GM23248 (cell line): ENCODE measurements at regions not wholly inside any gene's neighbourhood (a gene's known extent, or its start where the extent isn't known, plus 50 kb on each side); places are given as distances from the start of the nearest gene placed in this dataset.

Experiments used
- DNase-seq: peaks from one replicate; pipeline ENCODE4 v3.0.0-alpha.2; 2015
- H2AFZ ChIP-seq: fragments of 200-600 bp; sonication (generic); 2 replicates; pipeline ENCODE4 v1.6.1; 2016; ENCODE audit warnings: antibody characterized with exemption
- H3F3A ChIP-seq: fragments of 200-600 bp; sonication (generic); 2 replicates; pipeline ENCODE4 v1.6.1; 2016; ENCODE audit warnings: mild to moderate bottlenecking, antibody characterized with exemption, mixed run types; ENCODE audit not compliant: insufficient read depth
- H3K27ac ChIP-seq: fragments of 200-600 bp; sonication (generic); 2 replicates; pipeline ENCODE4 v1.5.1; 2016; ENCODE audit warnings: mild to moderate bottlenecking
- H3K27me3 ChIP-seq: fragments of 200-600 bp; sonication (generic); replicated peaks from 2 replicates; pipeline ENCODE4 v1.6.1; 2016; ENCODE audit warnings: mild to moderate bottlenecking; ENCODE audit not compliant: insufficient read depth
- H3K36me3 ChIP-seq: fragments of 200-600 bp; sonication (generic); 2 replicates; pipeline ENCODE4 v1.6.1; 2016; ENCODE audit warnings: low read depth, mild to moderate bottlenecking
- H3K4me1 ChIP-seq: fragments of 200-600 bp; sonication (generic); 2 replicates; pipeline ENCODE4 v1.6.1; 2016; ENCODE audit warnings: mild to moderate bottlenecking; ENCODE audit not compliant: insufficient read depth
- H3K4me2 ChIP-seq: fragments of 200-600 bp; sonication (generic); one replicate; pipeline ENCODE4 v1.6.1; 2016; ENCODE audit warnings: mild to moderate bottlenecking; ENCODE audit not compliant: unreplicated experiment
- H3K4me3 ChIP-seq: fragments of 200-600 bp; sonication (generic); 2 replicates; pipeline ENCODE4 v1.5.1; 2016; ENCODE audit warnings: mild to moderate bottlenecking
- H3K79me2 ChIP-seq: fragments of 200-600 bp; sonication (generic); 2 replicates; pipeline ENCODE4 v1.6.1; 2016; ENCODE audit warnings: mild to moderate bottlenecking; ENCODE audit not compliant: insufficient read depth
- H3K9ac ChIP-seq: fragments of 200-600 bp; sonication (generic); 2 replicates; pipeline ENCODE4 v1.6.1; 2016; ENCODE audit warnings: mild to moderate bottlenecking
- H3K9me2 ChIP-seq: fragments of 200-600 bp; sonication (generic); 2 replicates; pipeline ENCODE4 v1.6.1; 2016; ENCODE audit warnings: mixed run types, mild to moderate bottlenecking, moderate library complexity; ENCODE audit not compliant: insufficient read depth
- H3K9me3 ChIP-seq: fragments of 200-600 bp; sonication (generic); one replicate; pipeline ENCODE4 v1.6.1; 2017; ENCODE audit warnings: low read depth
- H4K20me1 ChIP-seq: fragments of 200-600 bp; sonication (generic); 2 replicates; pipeline ENCODE4 v1.6.0; 2016; ENCODE audit not compliant: insufficient read depth
- EZH2 ChIP-seq: fragments of 200-600 bp; sonication (generic); IDR thresholded peaks from 2 replicates; pipeline ENCODE4 v1.6.1; 2018; ENCODE audit warnings: antibody characterized with exemption, mild to moderate bottlenecking; ENCODE audit not compliant: insufficient read depth, poor library complexity, severe bottlenecking
- EZH2phosphoT487 ChIP-seq: fragments of 200-600 bp; sonication (generic); IDR thresholded peaks from 2 replicates; pipeline ENCODE4 v1.6.1; 2018; ENCODE audit warnings: antibody characterized with exemption, moderate library complexity, mild to moderate bottlenecking, low read depth; ENCODE audit not compliant: insufficient read depth
- WGBS, 2 experiments: methylation state at CpG; one replicate each; pipeline ENCODE4 v1.1.6; 2015 to 2017; ENCODE audit warnings: low lambda C conversion rate in 2 of 2, low coverage in 1 of 2; ENCODE audit errors: missing lambda C conversion rate in 2 of 2; 5-methylcytosine and 5-hydroxymethylcytosine counted together
- in situ Hi-C: fragments of 300-500 bp; cut with MboI; formaldehyde crosslinking; loops from 2 replicates; pipeline ENCODE4 v1.15.0; 2020

- Histone ChIP-seq H3K4me2 (no peak overlapping the region), H3K9me3 (no peaks in the 10 kb centered on the region), H3K27ac (no peak overlapping the region), H3K36me3 (no peaks in the 10 kb centered on the region), H4K20me1 (no peaks in the 10 kb centered on the region), H3K9ac (no peak overlapping the region), H3K79me2 (no peaks in the 10 kb centered on the region), H2AFZ (no peak overlapping the region), H3K4me1 (peaks cover 19% of the 10 kb centered on the region), H3K27me3 (no peaks in the 10 kb centered on the region), H3K9me2 (no peaks in the 10 kb centered on the region), H3K4me3 (no peak overlapping the region), H3F3A (no peaks in the 10 kb centered on the region)
- no peak for DNase-seq
- no peak for TF ChIP-seq EZH2
- in situ Hi-C loops = no loop called here
- 87 to 91% methylated on average over 4 of the region's 4 CpGs for WGBS, 2 experiments
Observed at GRCh38 chr11:19649751-19650150, 62.9 kb upstream of the NAV2 start.

- H2AFZ ChIP-seq = no peak overlapping the region
- no peaks in the 10 kb centered on the region for H3F3A ChIP-seq
- no peak overlapping the region for H3K4me2 ChIP-seq
- H3K9ac ChIP-seq = no peak overlapping the region
- H3K9me3 ChIP-seq = no peaks in the 10 kb centered on the region
- H3K27ac ChIP-seq = no peak overlapping the region
- no peaks in the 10 kb centered on the region for H3K9me2 ChIP-seq
- DNase-seq = no peak
- peaks cover 19% of the 10 kb centered on the region for H3K4me1 ChIP-seq
- H4K20me1 ChIP-seq = no peaks in the 10 kb centered on the region
- H3K79me2 ChIP-seq = no peaks in the 10 kb centered on the region
- no peak overlapping the region for H3K4me3 ChIP-seq
- WGBS, 2 experiments = 96 to 100% methylated on average over 3 of the region's 3 CpGs
- H3K27me3 ChIP-seq = no peaks in the 10 kb centered on the region
- H3K36me3 ChIP-seq = no peaks in the 10 kb centered on the region
- in situ Hi-C loops = no loop called here
- TF ChIP-seq EZH2 (no peak), EZH2phosphoT487 (no peak)
Observed at GRCh38 chr11:19648321-19648720, 64.3 kb upstream of the NAV2 start.

- Histone ChIP-seq H3K27me3 (no peaks in the 10 kb centered on the region), H3K4me2 (no peak overlapping the region), H3K9me3 (no peaks in the 10 kb centered on the region), H3K9ac (no peak overlapping the region), H3F3A (peaks cover under 1% of the 10 kb centered on the region; the same call in 1 of the 2 replicates), H2AFZ (no peak overlapping the region), H3K9me2 (no peaks in the 10 kb centered on the region), H3K36me3 (no peaks in the 10 kb centered on the region), H4K20me1 (no peaks in the 10 kb centered on the region), H3K27ac (no peak overlapping the region), H3K4me3 (no peak overlapping the region), H3K79me2 (no peaks in the 10 kb centered on the region), H3K4me1 (peaks cover 19% of the 10 kb centered on the region)
- in situ Hi-C loops = no loop called here
- TF ChIP-seq EZH2phosphoT487 (no peak), EZH2 (no peak)
- no peak for DNase-seq
- 82% methylated on average over 3 of the region's 3 CpGs for WGBS, 2 experiments
Observed at GRCh38 chr11:19647816-19648215, 64.8 kb upstream of the NAV2 start.

GRCh38 chr11:19646921-19647320 lies 65.7 kb upstream of the NAV2 start:
- H3K4me2 ChIP-seq = no peak overlapping the region
- H4K20me1 ChIP-seq = no peaks in the 10 kb centered on the region
- TF ChIP-seq EZH2phosphoT487 (no peak), EZH2 (no peak)

GRCh38 chr11:19646308-19646707 lies 66.3 kb upstream of the NAV2 start:
- no peak overlapping the region for H3K27ac ChIP-seq
- peak; percentile 53 for DNase-seq
- H3K9me3 ChIP-seq = no peaks in the 10 kb centered on the region
- H4K20me1 ChIP-seq = no peaks in the 10 kb centered on the region
- in situ Hi-C loops = no loop called here
- H3K36me3 ChIP-seq = no peaks in the 10 kb centered on the region
- no peak overlapping the region for H3K4me3 ChIP-seq
- H2AFZ ChIP-seq = no peak overlapping the region
- peaks cover 11% of the 10 kb centered on the region for H3F3A ChIP-seq
- H3K79me2 ChIP-seq = no peaks in the 10 kb centered on the region
- peaks cover 32% of the 10 kb centered on the region for H3K4me1 ChIP-seq
- no peak overlapping the region for H3K4me2 ChIP-seq
- TF ChIP-seq EZH2 = no peak
- TF ChIP-seq EZH2phosphoT487 = no peak
- H3K9ac ChIP-seq = no peak overlapping the region
- no peaks in the 10 kb centered on the region for H3K27me3 ChIP-seq
- H3K9me2 ChIP-seq = no peaks in the 10 kb centered on the region
- WGBS, 2 experiments = 78 to 79% methylated on average over 1 of the region's 1 CpG

More at GRCh38 chr11:19646921-19647320, 65.7 kb upstream of the NAV2 start:
- no peaks in the 10 kb centered on the region for H3K27me3 ChIP-seq
- peak; percentile 92 for DNase-seq
- H3K4me3 ChIP-seq = no peak overlapping the region
- peaks cover 10% of the 10 kb centered on the region for H3F3A ChIP-seq
- H3K9ac ChIP-seq = no peak overlapping the region
- no peaks in the 10 kb centered on the region for H3K9me2 ChIP-seq
- H3K36me3 ChIP-seq = no peaks in the 10 kb centered on the region
- H2AFZ ChIP-seq = no peak overlapping the region
- no peak overlapping the region for H3K27ac ChIP-seq
- 41 to 49% methylated on average over 3 of the region's 3 CpGs for WGBS, 2 experiments
- in situ Hi-C loops = no loop called here
- H3K9me3 ChIP-seq = no peaks in the 10 kb centered on the region
- H3K4me1 ChIP-seq = peaks cover 27% of the 10 kb centered on the region
- no peaks in the 10 kb centered on the region for H3K79me2 ChIP-seq
